ENCODE measurements at regions not wholly inside any gene's neighbourhood (a gene's known extent, or its start where the extent isn't known, plus 50 kb on each side); places are given as distances from the start of the nearest gene placed in this dataset.
"Not testable (repeated sequence)": the region's sequence is repeated elsewhere in the genome, so short reads cannot be mapped to it uniquely, and the experiment has no call there.

DNA sequence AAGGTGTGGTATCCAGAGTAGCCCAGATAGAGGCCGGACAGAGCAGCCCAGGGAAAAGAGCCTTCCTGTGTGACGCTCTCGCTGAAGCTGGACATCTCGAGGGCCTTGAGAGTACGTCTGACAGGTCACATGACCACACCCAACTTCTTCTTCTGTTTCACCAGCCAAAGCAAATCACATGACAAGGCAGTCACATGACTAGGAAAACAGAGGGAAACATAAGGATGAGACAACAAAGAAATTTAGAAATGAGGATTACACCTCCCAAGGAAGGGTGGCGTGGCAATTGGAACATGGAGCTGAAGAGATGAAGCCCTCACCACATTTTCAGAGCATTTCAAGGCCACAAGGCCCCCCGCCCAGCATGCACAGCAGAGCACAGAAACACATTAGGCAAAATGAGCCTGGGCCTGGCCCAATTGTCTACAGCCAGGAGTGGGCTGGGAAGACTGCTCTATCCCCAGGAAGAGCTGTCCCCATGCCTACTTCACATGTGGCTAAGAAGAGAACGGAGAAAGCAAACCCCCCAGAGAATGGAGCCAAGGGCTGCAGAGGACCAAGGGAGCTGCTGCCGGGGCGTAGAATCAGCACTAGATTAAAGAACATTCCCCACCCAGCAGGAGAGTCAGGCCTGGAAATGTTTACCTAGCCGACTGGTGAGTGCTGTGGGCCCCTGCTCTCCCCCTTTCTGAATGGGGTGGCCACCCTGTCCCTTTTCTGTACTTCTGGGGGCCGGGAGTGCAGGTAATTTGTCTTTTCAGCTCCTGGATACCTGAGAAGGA is 305.1 kb downstream of the NPHP4 start:
- no peak for DNase-seq (ENCODE audit: low read depth, low spot score)

- no peak for DNase-seq (ENCODE audit: low read depth, low spot score)
These were observed 306.0 kb downstream of the NPHP4 start for GRCh38 chr1:5686195-5686594.

DNA sequence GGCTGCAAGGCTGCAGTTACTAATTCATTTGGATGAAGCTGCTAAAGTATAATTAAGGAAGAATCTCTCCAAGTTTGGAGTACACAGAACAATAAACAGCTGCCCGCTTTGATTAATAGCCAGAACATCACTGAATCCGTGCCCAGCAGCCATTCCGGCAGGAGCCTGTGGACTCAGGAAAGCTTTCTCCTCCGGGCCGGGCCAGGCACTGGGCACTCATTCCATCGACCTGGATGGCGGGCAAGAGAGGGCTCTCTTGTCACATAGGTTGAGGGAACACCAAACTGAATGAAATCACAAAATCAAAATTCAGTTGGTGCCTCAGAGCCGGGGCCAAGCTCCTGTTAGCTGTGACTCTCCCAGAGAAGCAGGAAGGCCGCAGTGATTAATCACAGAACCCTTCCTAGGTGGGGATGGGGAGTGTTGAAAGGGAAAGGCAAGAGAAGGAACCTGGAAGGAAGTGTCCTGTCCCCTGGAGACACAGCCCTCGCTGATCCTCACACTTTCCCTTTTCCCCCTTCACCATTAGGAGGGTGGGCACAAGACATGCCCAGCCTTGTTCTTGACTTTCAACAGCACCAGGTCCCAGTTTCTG is 306.7 kb downstream of the NPHP4 start:
- no peak for DNase-seq (ENCODE audit: low read depth, low spot score)

GRCh38 chr1:5684791-5685190 is 307.4 kb downstream of the NPHP4 start:
- DNase-seq (ENCODE audit: low read depth, low spot score): no peak

DNA sequence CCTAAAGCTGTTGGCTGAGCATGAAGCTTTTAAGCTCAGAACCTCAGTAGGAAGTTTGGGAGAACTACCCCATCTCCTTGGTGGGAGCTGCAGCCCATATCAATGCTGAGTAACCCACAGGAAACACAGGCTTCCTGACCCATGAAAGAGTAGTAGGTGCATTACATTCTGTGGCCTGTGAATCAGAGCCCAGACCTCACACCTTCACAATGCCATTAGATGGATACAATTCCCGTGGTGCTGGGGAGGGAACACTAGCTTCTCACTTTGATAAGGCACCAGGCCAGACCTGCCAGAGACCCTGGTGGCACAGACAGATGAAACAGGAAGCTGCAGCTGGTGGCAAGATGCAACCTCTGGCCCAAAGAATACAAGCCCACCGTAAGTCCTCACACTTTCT is 308.8 kb downstream of the NPHP4 start:
- no peak for DNase-seq (ENCODE audit: low read depth, low spot score)

- DNase-seq (ENCODE audit: low read depth, low spot score): no peak
These were observed 309.5 kb downstream of the NPHP4 start for GRCh38 chr1:5682626-5683225.

- DNase-seq (ENCODE audit: low read depth, low spot score): no peak
These were observed 310.6 kb downstream of the NPHP4 start for GRCh38 chr1:5681654-5682053.

DNA sequence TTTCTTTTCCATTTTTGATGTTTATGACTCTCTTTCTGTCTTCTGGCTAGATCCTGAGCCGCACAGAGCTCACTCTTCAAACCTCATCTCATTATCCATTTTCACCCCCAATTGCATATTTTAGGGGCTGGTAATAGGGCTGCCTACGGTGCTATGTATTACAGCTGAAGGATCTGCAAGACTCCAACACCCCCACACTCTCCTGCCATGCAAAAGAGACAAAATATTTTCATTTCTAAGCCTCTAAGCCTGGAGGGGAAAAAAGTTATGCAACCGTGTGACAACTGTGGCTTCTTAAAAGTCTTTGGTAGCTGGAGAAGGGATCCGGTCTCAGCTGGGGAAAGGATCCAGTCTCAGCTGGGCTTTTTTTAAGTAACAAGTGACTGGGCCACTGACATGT is 311.6 kb downstream of the NPHP4 start:
- no peak for DNase-seq (ENCODE audit: low read depth, low spot score)

DNA sequence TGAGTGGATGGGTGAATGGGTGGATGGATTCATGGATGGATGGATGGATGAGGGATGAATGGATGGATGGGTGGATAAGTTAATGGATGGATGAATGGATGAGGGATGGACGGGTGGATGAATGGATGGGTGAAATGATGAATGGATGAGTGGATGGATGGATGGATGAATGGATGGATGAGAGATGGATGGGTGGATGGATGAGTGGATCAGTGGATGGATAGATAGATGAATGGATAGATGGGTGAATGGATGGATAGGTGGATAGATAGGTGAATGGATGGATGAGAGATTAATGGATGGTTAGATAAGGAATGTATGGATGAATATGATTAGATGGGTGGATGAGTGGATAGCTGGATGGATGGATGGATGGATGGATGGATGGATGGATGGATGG is 313.5 kb downstream of the NPHP4 start:
- no peak for DNase-seq (ENCODE audit: low read depth, low spot score)

- not testable (repeated sequence) for DNase-seq (ENCODE audit: low read depth, low spot score)
These were observed 319.9 kb downstream of the NPHP4 start for GRCh38 chr1:5672355-5672754.

- DNase-seq (ENCODE audit: low read depth, low spot score): no peak
These were observed 321.5 kb downstream of the NPHP4 start for GRCh38 chr1:5670590-5671350.

- no peak for DNase-seq (ENCODE audit: low read depth, low spot score)
These were observed 324.5 kb downstream of the NPHP4 start for GRCh38 chr1:5667513-5668325.

DNA sequence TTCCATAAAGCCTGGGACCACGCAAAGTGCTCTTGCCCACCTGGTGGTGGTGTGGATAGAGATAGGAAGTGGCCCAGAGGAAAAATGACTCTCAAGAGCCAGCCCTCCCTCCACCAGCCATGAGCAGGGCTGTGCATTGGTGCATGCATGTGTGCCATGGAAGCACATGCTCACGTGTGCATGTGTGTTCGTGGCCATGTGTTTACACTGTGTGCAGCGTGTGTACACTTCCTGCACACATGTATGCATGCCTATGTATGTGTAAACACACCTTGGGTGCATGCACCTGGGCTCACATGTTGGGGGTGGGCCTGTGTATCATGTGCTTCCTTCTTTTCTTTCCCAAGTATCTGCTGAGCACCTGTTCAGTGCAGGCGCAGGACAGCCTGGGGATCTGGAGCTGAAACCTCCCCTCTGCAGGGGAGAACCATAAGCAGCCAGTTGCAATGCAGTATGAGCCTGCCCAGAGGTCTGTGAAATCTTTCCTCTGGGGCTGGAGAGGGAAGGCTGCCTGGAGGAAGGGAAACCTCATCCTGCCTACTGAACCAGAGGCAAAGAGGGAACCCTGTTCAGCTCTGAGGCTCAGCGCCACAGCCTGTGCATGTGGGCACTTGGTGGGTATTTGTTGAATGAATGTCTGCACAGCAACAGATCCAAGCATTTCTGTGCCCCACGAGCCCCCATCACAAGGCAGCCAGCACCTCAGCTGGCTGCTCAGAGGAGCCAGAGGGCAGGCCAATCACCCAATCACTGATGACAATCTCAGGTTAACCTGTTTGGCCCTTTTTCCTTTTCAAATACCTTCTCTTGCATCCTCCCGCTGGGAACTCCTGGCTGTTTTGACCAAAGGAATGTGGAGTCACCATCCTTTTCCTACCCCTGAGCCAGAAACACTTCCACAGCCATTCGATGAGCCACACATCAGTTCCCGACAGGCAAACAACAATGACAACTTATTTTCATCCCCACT is 327.0 kb downstream of the NPHP4 start:
- no peak for DNase-seq (ENCODE audit: low read depth, low spot score)

DNA sequence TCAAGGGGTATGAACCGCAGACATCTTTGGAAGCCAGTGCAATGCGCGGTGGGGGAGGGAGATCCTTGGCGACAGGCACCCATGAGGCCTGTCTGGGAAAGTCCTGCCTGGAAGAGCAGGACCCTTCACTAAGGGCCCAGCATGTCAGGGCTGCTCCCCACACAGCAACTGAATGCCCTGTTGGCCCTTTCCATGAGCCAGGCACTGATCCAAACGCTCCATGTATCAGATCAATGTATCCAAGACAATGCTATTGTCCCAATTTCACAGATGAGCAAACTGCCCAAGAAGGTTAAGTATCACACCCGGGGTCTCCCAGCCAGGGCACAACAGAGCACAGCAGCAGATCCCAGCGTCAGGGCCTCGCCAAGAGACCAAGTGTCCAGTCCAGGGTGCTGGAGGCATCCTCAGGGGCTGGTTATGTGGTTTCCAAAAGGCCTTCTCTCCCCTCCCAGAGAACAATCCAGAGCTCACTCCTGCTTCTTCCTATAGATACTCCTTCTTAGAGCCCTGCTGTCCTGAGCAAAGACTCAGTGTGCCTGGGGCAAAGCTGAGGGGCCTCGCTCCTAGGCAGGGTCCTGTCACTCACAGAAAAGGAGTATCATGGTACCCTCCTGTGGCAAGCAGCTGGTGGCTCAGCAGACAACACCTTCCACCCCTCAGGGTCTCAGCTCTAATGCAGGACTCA is 328.0 kb downstream of the NPHP4 start:
- DNase-seq (ENCODE audit: low read depth, low spot score): no peak

DNA sequence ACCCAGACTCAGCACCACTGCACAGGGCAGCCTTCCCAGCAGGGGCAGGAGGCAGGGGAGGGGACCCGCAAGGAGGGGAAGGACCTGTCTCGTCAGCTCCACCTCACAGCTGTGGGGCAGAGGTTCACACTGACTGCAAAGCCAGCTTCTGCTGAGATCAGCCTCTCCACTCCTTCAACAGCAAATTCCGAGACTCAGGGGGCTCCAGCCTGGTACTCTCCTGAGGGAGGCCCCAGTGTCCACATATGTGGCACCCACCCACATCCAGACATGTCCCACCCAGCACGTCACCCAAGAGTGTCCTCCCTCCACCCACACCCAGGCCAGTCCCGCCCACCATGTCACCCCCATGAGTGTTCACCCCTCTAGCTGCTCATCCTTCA is 329.5 kb downstream of the NPHP4 start:
- DNase-seq (ENCODE audit: low read depth, low spot score): no peak

DNA sequence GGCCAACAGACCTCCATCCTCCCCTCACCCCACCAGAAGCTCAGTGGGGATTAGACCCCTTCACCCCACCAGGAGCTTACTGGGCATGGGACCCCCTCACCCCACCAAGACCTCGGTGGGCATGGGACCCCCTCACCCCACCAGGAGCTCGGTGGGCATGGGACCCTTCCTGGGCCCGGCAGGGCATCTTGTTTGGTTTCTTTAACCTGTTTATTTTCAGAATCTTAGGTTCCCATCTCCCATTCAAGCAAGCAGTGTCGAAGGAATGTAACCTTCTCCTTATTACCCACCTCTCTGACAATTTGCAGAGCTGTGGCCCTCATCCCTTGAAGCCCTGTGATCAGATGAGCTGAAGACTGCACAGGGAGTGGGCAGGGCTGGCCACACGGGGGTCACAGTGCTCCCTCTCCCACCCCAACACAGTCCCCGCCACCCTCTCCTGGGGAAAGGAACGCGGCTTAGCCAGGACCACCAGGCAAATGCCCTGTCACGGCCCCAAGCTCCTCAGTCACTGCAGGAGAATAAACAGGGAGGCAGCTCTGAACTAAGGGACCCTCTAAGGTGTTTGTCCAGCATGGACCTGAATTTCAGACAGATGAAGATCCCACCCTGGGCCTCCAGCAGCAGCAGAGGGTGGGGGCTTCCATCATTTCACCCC is 330.0 kb downstream of the NPHP4 start:
- no peak for DNase-seq (ENCODE audit: low read depth, low spot score)

GRCh38 chr1:5661196-5662085 is 330.8 kb downstream of the NPHP4 start:
- DNase-seq (ENCODE audit: low read depth, low spot score): no peak
